WTC11 (cell line): ENCODE measurements at regions not wholly inside any gene's neighbourhood (a gene's known extent, or its start where the extent isn't known, plus 50 kb on each side); places are given as distances from the start of the nearest gene placed in this dataset.

Experiments
- ELF4 ChIP-seq: sonication (generic); formaldehyde crosslinking; IDR thresholded peaks from 2 replicates; pipeline ENCODE4 v1.8.1; 2022; ENCODE audit warnings: low read depth, mild to moderate bottlenecking, moderate library complexity, missing genetic modification reagents
- GABPB1 ChIP-seq: sonication (generic); formaldehyde crosslinking; IDR thresholded peaks from 2 replicates; pipeline ENCODE4 v1.8.1; 2023; ENCODE audit warnings: mild to moderate bottlenecking, missing genetic modification reagents
- NFYB ChIP-seq: sonication (generic); formaldehyde crosslinking; conservative IDR thresholded peaks from 2 replicates; pipeline ENCODE4 v1.8.0; 2022; ENCODE audit warnings: low read depth, missing genetic modification reagents
- SP1 ChIP-seq: sonication (generic); formaldehyde crosslinking; conservative IDR thresholded peaks from 2 replicates; pipeline ENCODE4 v1.8.1; 2022; ENCODE audit warnings: missing genetic modification reagents
- ZNF232 ChIP-seq: sonication (generic); formaldehyde crosslinking; IDR thresholded peaks from 2 replicates; pipeline ENCODE4 v1.8.0; 2022; ENCODE audit warnings: mild to moderate bottlenecking, missing genetic modification reagents
- TF ChIP-seq, protein P1 (sequence below): fragments of 200-600 bp; IDR thresholded peaks from 2 replicates; pipeline ENCODE4 v1.8.0; 2022; ENCODE audit warnings: antibody characterized with exemption
- TF ChIP-seq, protein P2 (sequence below): sonication (generic); formaldehyde crosslinking; IDR thresholded peaks from 2 replicates; pipeline ENCODE4 v1.8.1; 2022; ENCODE audit warnings: mild to moderate bottlenecking, moderate library complexity, missing genetic modification reagents
- TF ChIP-seq, protein P3 (sequence below): sonication (generic); formaldehyde crosslinking; IDR thresholded peaks from 2 replicates; pipeline ENCODE4 v1.8.0; 2022; ENCODE audit warnings: missing genetic modification reagents
- TF ChIP-seq, protein P4 (sequence below): sonication (generic); formaldehyde crosslinking; IDR thresholded peaks from 2 replicates; pipeline ENCODE4 v1.8.0; 2023; ENCODE audit warnings: missing genetic modification reagents, mild to moderate bottlenecking, borderline replicate concordance

DNA sequence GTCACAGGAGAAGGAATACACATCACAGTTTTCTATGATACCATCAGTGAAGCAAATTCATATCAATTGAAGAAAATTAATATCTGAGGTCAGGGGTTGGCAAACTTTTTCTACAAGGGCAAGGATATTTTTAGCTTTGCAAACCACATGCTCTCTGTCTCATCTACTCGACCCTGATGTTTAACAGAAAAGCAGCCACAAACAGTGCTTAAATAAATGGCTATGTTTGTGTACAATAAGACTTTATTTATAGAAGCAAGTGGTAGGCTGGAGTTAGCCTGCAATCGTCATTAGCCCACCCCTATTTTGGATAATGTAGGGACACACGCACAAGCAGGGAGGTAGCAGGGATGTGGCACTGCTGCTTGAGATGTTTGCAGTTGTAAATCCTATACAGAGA, 251.4 kb downstream of the CETN3 start:
- no peak for TF ChIP-seq NFYB
- TF ChIP-seq, protein P1, sequence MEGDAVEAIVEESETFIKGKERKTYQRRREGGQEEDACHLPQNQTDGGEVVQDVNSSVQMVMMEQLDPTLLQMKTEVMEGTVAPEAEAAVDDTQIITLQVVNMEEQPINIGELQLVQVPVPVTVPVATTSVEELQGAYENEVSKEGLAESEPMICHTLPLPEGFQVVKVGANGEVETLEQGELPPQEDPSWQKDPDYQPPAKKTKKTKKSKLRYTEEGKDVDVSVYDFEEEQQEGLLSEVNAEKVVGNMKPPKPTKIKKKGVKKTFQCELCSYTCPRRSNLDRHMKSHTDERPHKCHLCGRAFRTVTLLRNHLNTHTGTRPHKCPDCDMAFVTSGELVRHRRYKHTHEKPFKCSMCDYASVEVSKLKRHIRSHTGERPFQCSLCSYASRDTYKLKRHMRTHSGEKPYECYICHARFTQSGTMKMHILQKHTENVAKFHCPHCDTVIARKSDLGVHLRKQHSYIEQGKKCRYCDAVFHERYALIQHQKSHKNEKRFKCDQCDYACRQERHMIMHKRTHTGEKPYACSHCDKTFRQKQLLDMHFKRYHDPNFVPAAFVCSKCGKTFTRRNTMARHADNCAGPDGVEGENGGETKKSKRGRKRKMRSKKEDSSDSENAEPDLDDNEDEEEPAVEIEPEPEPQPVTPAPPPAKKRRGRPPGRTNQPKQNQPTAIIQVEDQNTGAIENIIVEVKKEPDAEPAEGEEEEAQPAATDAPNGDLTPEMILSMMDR = no peak
- no peak for TF ChIP-seq SP1 (CRISPR knock-in tag)
- TF ChIP-seq, protein P2, sequence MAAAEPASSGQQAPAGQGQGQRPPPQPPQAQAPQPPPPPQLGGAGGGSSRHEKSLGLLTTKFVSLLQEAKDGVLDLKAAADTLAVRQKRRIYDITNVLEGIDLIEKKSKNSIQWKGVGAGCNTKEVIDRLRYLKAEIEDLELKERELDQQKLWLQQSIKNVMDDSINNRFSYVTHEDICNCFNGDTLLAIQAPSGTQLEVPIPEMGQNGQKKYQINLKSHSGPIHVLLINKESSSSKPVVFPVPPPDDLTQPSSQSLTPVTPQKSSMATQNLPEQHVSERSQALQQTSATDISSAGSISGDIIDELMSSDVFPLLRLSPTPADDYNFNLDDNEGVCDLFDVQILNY (CRISPR knock-in tag) = no peak
- TF ChIP-seq ELF4 (CRISPR knock-in tag) = no peak
- TF ChIP-seq, protein P3, sequence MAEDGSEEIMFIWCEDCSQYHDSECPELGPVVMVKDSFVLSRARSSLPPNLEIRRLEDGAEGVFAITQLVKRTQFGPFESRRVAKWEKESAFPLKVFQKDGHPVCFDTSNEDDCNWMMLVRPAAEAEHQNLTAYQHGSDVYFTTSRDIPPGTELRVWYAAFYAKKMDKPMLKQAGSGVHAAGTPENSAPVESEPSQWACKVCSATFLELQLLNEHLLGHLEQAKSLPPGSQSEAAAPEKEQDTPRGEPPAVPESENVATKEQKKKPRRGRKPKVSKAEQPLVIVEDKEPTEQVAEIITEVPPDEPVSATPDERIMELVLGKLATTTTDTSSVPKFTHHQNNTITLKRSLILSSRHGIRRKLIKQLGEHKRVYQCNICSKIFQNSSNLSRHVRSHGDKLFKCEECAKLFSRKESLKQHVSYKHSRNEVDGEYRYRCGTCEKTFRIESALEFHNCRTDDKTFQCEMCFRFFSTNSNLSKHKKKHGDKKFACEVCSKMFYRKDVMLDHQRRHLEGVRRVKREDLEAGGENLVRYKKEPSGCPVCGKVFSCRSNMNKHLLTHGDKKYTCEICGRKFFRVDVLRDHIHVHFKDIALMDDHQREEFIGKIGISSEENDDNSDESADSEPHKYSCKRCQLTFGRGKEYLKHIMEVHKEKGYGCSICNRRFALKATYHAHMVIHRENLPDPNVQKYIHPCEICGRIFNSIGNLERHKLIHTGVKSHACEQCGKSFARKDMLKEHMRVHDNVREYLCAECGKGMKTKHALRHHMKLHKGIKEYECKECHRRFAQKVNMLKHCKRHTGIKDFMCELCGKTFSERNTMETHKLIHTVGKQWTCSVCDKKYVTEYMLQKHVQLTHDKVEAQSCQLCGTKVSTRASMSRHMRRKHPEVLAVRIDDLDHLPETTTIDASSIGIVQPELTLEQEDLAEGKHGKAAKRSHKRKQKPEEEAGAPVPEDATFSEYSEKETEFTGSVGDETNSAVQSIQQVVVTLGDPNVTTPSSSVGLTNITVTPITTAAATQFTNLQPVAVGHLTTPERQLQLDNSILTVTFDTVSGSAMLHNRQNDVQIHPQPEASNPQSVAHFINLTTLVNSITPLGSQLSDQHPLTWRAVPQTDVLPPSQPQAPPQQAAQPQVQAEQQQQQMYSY (CRISPR knock-in tag) = no peak
- TF ChIP-seq, protein P4, sequence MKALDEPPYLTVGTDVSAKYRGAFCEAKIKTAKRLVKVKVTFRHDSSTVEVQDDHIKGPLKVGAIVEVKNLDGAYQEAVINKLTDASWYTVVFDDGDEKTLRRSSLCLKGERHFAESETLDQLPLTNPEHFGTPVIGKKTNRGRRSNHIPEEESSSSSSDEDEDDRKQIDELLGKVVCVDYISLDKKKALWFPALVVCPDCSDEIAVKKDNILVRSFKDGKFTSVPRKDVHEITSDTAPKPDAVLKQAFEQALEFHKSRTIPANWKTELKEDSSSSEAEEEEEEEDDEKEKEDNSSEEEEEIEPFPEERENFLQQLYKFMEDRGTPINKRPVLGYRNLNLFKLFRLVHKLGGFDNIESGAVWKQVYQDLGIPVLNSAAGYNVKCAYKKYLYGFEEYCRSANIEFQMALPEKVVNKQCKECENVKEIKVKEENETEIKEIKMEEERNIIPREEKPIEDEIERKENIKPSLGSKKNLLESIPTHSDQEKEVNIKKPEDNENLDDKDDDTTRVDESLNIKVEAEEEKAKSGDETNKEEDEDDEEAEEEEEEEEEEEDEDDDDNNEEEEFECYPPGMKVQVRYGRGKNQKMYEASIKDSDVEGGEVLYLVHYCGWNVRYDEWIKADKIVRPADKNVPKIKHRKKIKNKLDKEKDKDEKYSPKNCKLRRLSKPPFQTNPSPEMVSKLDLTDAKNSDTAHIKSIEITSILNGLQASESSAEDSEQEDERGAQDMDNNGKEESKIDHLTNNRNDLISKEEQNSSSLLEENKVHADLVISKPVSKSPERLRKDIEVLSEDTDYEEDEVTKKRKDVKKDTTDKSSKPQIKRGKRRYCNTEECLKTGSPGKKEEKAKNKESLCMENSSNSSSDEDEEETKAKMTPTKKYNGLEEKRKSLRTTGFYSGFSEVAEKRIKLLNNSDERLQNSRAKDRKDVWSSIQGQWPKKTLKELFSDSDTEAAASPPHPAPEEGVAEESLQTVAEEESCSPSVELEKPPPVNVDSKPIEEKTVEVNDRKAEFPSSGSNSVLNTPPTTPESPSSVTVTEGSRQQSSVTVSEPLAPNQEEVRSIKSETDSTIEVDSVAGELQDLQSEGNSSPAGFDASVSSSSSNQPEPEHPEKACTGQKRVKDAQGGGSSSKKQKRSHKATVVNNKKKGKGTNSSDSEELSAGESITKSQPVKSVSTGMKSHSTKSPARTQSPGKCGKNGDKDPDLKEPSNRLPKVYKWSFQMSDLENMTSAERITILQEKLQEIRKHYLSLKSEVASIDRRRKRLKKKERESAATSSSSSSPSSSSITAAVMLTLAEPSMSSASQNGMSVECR (CRISPR knock-in tag) = no peak
- no peak for TF ChIP-seq GABPB1 (CRISPR knock-in tag)
- TF ChIP-seq ZNF232 = no peak
